ENCODE measurements at regions not wholly inside any gene's neighbourhood (a gene's known extent, or its start where the extent isn't known, plus 50 kb on each side); places are given as distances from the start of the nearest gene placed in this dataset.

GRCh38 chr2:225765820-225766219, 366.3 kb downstream of the NYAP2 start:
- TF ChIP-seq, protein P1, sequence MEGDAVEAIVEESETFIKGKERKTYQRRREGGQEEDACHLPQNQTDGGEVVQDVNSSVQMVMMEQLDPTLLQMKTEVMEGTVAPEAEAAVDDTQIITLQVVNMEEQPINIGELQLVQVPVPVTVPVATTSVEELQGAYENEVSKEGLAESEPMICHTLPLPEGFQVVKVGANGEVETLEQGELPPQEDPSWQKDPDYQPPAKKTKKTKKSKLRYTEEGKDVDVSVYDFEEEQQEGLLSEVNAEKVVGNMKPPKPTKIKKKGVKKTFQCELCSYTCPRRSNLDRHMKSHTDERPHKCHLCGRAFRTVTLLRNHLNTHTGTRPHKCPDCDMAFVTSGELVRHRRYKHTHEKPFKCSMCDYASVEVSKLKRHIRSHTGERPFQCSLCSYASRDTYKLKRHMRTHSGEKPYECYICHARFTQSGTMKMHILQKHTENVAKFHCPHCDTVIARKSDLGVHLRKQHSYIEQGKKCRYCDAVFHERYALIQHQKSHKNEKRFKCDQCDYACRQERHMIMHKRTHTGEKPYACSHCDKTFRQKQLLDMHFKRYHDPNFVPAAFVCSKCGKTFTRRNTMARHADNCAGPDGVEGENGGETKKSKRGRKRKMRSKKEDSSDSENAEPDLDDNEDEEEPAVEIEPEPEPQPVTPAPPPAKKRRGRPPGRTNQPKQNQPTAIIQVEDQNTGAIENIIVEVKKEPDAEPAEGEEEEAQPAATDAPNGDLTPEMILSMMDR (IDR thresholded peaks at IDR 0.05; ENCODE audit: poor library complexity), result no peak
- TF ChIP-seq EZH2 (IDR thresholded peaks at IDR 0.05; ENCODE audit: borderline replicate concordance), result no peak

Measured in hepatocyte (in vitro differentiated cells).